HG02678 (cell line): ENCODE measurements at regions not wholly inside any gene's neighbourhood (a gene's known extent, or its start where the extent isn't known, plus 50 kb on each side); places are given as distances from the start of the nearest gene placed in this dataset.

Experiments used
- ATAC-seq: cut with Tn5 transposase; IDR thresholded peaks from one replicate; pipeline ENCODE4 v1.9.1; 2021; ENCODE audit warnings: mild to moderate bottlenecking, moderate library complexity; ENCODE audit not compliant: unreplicated experiment

GRCh38 chr11:127678631-127679030, 678.1 kb upstream of the KIRREL3 start:
- ATAC-seq = no peak

GRCh38 chr11:127677660-127678425, 677.3 kb upstream of the KIRREL3 start:
- no peak for ATAC-seq

- no peak for ATAC-seq
These were observed 675.0 kb upstream of the KIRREL3 start for GRCh38 chr11:127675581-127675980.

- ATAC-seq = no peak
These were observed 674.2 kb upstream of the KIRREL3 start for GRCh38 chr11:127674754-127675153.

- ATAC-seq = no peak
These were observed 670.0 kb upstream of the KIRREL3 start for GRCh38 chr11:127670374-127671119.

- ATAC-seq = no peak
These were observed 655.7 kb upstream of the KIRREL3 start for GRCh38 chr11:127656116-127656836.

GRCh38 chr11:127653076-127653475, 652.5 kb upstream of the KIRREL3 start:
- no peak for ATAC-seq

- no peak for ATAC-seq
These were observed 651.3 kb upstream of the KIRREL3 start for GRCh38 chr11:127651888-127652221.

GRCh38 chr11:127651175-127651887, 650.8 kb upstream of the KIRREL3 start:
- no peak for ATAC-seq

- ATAC-seq = no peak
These were observed 649.4 kb upstream of the KIRREL3 start for GRCh38 chr11:127649958-127650357.

- ATAC-seq = no peak
These were observed 648.5 kb upstream of the KIRREL3 start for GRCh38 chr11:127649071-127649470.

GRCh38 chr11:127648583-127648982, 648.0 kb upstream of the KIRREL3 start:
- ATAC-seq = no peak

- no peak for ATAC-seq
These were observed 643.8 kb upstream of the KIRREL3 start for GRCh38 chr11:127644366-127644765.

GRCh38 chr11:127643268-127644058, 642.9 kb upstream of the KIRREL3 start:
- no peak for ATAC-seq

- ATAC-seq = no peak
These were observed 640.2 kb upstream of the KIRREL3 start for GRCh38 chr11:127640561-127641451.

GRCh38 chr11:127639916-127640315, 639.3 kb upstream of the KIRREL3 start:
- no peak for ATAC-seq

- no peak for ATAC-seq
These were observed 632.6 kb upstream of the KIRREL3 start for GRCh38 chr11:127632976-127633680.

GRCh38 chr11:127632546-127632945, 632.0 kb upstream of the KIRREL3 start:
- no peak for ATAC-seq

GRCh38 chr11:127631974-127632373, 631.4 kb upstream of the KIRREL3 start:
- ATAC-seq = no peak
